IMR-90 (cell line): ENCODE measurements at regions not wholly inside any gene's neighbourhood (a gene's known extent, or its start where the extent isn't known, plus 50 kb on each side); places are given as distances from the start of the nearest gene placed in this dataset.

Experiments used
- ATAC-seq: fragments of 200-7000 bp; cut with Tn5 transposase; 2 replicates; pipeline ENCODE4 v1.9.1; 2020; ENCODE audit warnings: low read depth, mild to moderate bottlenecking, moderate library complexity
- BruUV-seq: library from RNA; stranded (reverse); fragments of 400-500 nt; replicated peaks from 2 replicates; lab custom pipeline; 2021; lab: Mats Ljungman, UMichigan
- CTCF ChIA-PET: fragments of 300-600 bp; formaldehyde crosslinking; extraction: SDS; loops from one replicate; lab custom pipeline; 2021; ENCODE audit warnings: antibody characterized with exemption; lab: Yijun Ruan, JAX
- POLR2A ChIA-PET: fragments of 300-600 bp; sonication (Branson Sonifier 250); formaldehyde crosslinking; loops from one replicate; lab custom pipeline; 2022; ENCODE audit warnings: antibody characterized with exemption; ENCODE audit not compliant: unreplicated experiment; lab: Charles Lee
- DNase-seq: peaks from one replicate; pipeline ENCODE4 v3.0.0; 2013
- H2AFZ ChIP-seq: replicated peaks from 2 replicates; pipeline ENCODE3; 2013; ENCODE audit warnings: low read length, mild to moderate bottlenecking; ENCODE audit not compliant: poor library complexity
- H2AK5ac ChIP-seq: 2 replicates; pipeline ENCODE4 v1.6.1; 2013; ENCODE audit warnings: low read depth, low read length, inconsistent platforms
- H2AK9ac ChIP-seq: replicated peaks from 2 replicates; pipeline ENCODE3; 2013; ENCODE audit warnings: mild to moderate bottlenecking, low read depth, low read length, moderate library complexity; ENCODE audit not compliant: poor library complexity
- H2BK120ac ChIP-seq: 2 replicates; pipeline ENCODE4 v1.6.1; 2013; ENCODE audit warnings: low read depth, low read length, inconsistent platforms
- H2BK15ac ChIP-seq: 3 replicates; pipeline ENCODE4 v1.6.1; 2013; ENCODE audit warnings: low read depth, low read length, inconsistent platforms
- H2BK20ac ChIP-seq: 2 replicates; pipeline ENCODE4 v1.6.1; 2013; ENCODE audit warnings: low read depth, mild to moderate bottlenecking, inconsistent platforms, low read length, moderate library complexity
- H2BK5ac ChIP-seq: 2 replicates; pipeline ENCODE4 v1.6.1; 2013; ENCODE audit warnings: mild to moderate bottlenecking, low read depth, low read length, inconsistent platforms; ENCODE audit not compliant: poor library complexity, severe bottlenecking
- H3K14ac ChIP-seq: replicated peaks from 2 replicates; pipeline ENCODE4 v1.6.1; 2013; ENCODE audit warnings: low read depth, low read length, inconsistent platforms
- H3K18ac ChIP-seq: 2 replicates; pipeline ENCODE4 v1.6.1; 2013; ENCODE audit warnings: low read depth, low read length, control low read depth
- H3K23ac ChIP-seq: 2 replicates; pipeline ENCODE4 v1.6.1; 2013; ENCODE audit warnings: low read depth, low read length, inconsistent platforms
- H3K27ac ChIP-seq: 2 replicates; pipeline ENCODE4 v1.5.1; 2013; ENCODE audit warnings: mild to moderate bottlenecking, control low read depth, low read length; ENCODE audit not compliant: insufficient read depth
- H3K27me3 ChIP-seq: 2 replicates; pipeline ENCODE4 v1.6.1; 2013; ENCODE audit warnings: low read length; ENCODE audit not compliant: control insufficient read depth, insufficient read depth
- H3K36me3 ChIP-seq: 2 replicates; pipeline ENCODE4 v1.6.1; 2013; ENCODE audit warnings: low read length, mixed read lengths; ENCODE audit not compliant: control insufficient read depth, insufficient read depth
- H3K4ac ChIP-seq: 2 replicates; pipeline ENCODE4 v1.6.1; 2013; ENCODE audit warnings: low read depth, low read length, inconsistent platforms
- H3K4me1 ChIP-seq: 2 replicates; pipeline ENCODE4 v1.6.1; 2013; ENCODE audit warnings: low read length, mixed read lengths; ENCODE audit not compliant: control insufficient read depth, insufficient read depth
- H3K4me2 ChIP-seq: 2 replicates; pipeline ENCODE4 v1.6.1; 2013; ENCODE audit warnings: low read depth, mild to moderate bottlenecking, control low read depth, low read length, moderate library complexity
- H3K4me3 ChIP-seq: 2 replicates; pipeline ENCODE4 v1.5.1; 2013; ENCODE audit warnings: low read depth, mild to moderate bottlenecking, control low read depth, low read length, moderate library complexity; ENCODE audit not compliant: insufficient read depth
- H3K56ac ChIP-seq: 2 replicates; pipeline ENCODE4 v1.6.1; 2013; ENCODE audit warnings: low read length, inconsistent platforms; ENCODE audit not compliant: insufficient read depth; ENCODE audit errors: extremely low read depth
- H3K79me1 ChIP-seq, 2 experiments: 2 replicates each; pipeline ENCODE4 v1.6.1; 2013; ENCODE audit warnings: low read length in 2 of 2, inconsistent platforms in 1 of 2, low read depth in 1 of 2
- H3K9ac ChIP-seq: 2 replicates; pipeline ENCODE4 v1.6.1; 2013; ENCODE audit warnings: low read depth, low read length, control low read depth
- H3K9me1 ChIP-seq: 2 replicates; pipeline ENCODE4 v1.6.1; 2013; ENCODE audit warnings: low read length, inconsistent platforms; ENCODE audit not compliant: insufficient read depth
- H3K9me3 ChIP-seq: 2 replicates; pipeline ENCODE4 v1.6.1; 2013; ENCODE audit warnings: low read length; ENCODE audit not compliant: control insufficient read depth, insufficient read depth
- H4K20me1 ChIP-seq: 2 replicates; pipeline ENCODE4 v1.6.1; 2013; ENCODE audit warnings: low read length, inconsistent platforms; ENCODE audit not compliant: insufficient read depth
- H4K5ac ChIP-seq: 2 replicates; pipeline ENCODE4 v1.6.1; 2013; ENCODE audit warnings: mild to moderate bottlenecking, low read depth, low read length, control low read depth
- H4K8ac ChIP-seq, 2 experiments: 2 replicates each; pipeline ENCODE4 v1.6.1; 2013; ENCODE audit warnings: low read depth in 2 of 2, low read length in 2 of 2, control low read depth in 1 of 2, inconsistent platforms in 1 of 2
- H4K91ac ChIP-seq: 2 replicates; pipeline ENCODE4 v1.6.1; 2013; ENCODE audit warnings: low read depth, low read length, inconsistent platforms; ENCODE audit not compliant: insufficient read depth
- CHD1 ChIP-seq: IDR thresholded peaks from 2 replicates; pipeline ENCODE4 v1.6.1; 2012; ENCODE audit warnings: low read depth, low read length, improper control_type of control experiment
- FOS ChIP-seq: fragments of 150-350 bp; IDR thresholded peaks from 2 replicates; pipeline ENCODE4 v1.6.1; 2016; ENCODE audit warnings: low read depth, low read length
- MAFK ChIP-seq: IDR thresholded peaks from 2 replicates; pipeline ENCODE4 v1.6.1; 2012; ENCODE audit warnings: low read depth, low read length, improper control_type of control experiment
- MAZ ChIP-seq: IDR thresholded peaks from 2 replicates; pipeline ENCODE4 v1.6.1; 2012; ENCODE audit warnings: low read depth, mild to moderate bottlenecking, low read length, improper control_type of control experiment, moderate library complexity, borderline replicate concordance
- MXI1 ChIP-seq: IDR thresholded peaks from 2 replicates; pipeline ENCODE4 v1.6.1; 2012; ENCODE audit warnings: low read depth, mild to moderate bottlenecking, low read length, moderate library complexity, borderline replicate concordance
- POLR2A ChIP-seq: IDR thresholded peaks from 2 replicates; pipeline ENCODE4 v1.6.1; 2012; ENCODE audit warnings: mild to moderate bottlenecking, low read depth, low read length
- RAD21 ChIP-seq: IDR thresholded peaks from 2 replicates; pipeline ENCODE4 v1.6.1; 2012; ENCODE audit warnings: low read length, improper control_type of control experiment
- RCOR1 ChIP-seq: IDR thresholded peaks from 2 replicates; pipeline ENCODE4 v1.6.1; 2012; ENCODE audit warnings: mild to moderate bottlenecking, low read length, improper control_type of control experiment; ENCODE audit not compliant: insufficient replicate concordance
- SMC3 ChIP-seq: fragments of 150-350 bp; IDR thresholded peaks from 2 replicates; pipeline ENCODE4 v1.6.1; 2016; ENCODE audit warnings: low read depth, mild to moderate bottlenecking, antibody characterized with exemption, low read length, moderate library complexity
- WGBS, 2 experiments: methylation state at CpG; one replicate each; pipeline versions ENCODE4 v1.1.5 to v1.1.7; 2013; ENCODE audit warnings: missing lambda C conversion rate in 2 of 2; ENCODE audit not compliant: insufficient read length in 1 of 2; ENCODE audit errors: extremely low coverage in 2 of 2; 5-methylcytosine and 5-hydroxymethylcytosine counted together
- dilution Hi-C: fragments of 300-500 bp; cut with HindIII; formaldehyde crosslinking; loops from one replicate; pipeline ENCODE4 v1.14.3; 2018; ENCODE audit warnings: low sequenced_read_pairs; ENCODE audit not compliant: unreplicated experiment
- in situ Hi-C: fragments of 300-500 bp; cut with MboI; formaldehyde crosslinking; loops from 3 replicates; pipeline ENCODE4 v1.14.3; 2019; ENCODE audit warnings: low sequenced_read_pairs, inconsistent platforms, mixed read lengths
- intact Hi-C: fragments of 100-400 bp; cut with micrococcal nuclease; formaldehyde crosslinking; loops from 2 replicates; pipeline ENCODE4 v1.10.0; 2022
- TF ChIP-seq, protein P1 (sequence below): fragments of 150-350 bp; IDR thresholded peaks from 2 replicates; pipeline ENCODE4 v1.6.1; 2017; ENCODE audit warnings: mild to moderate bottlenecking, antibody characterized with exemption, low read length, low read depth
- TF ChIP-seq, protein P2 (sequence below): fragments of 150-350 bp; IDR thresholded peaks from 2 replicates; pipeline ENCODE4 v1.6.1; 2016; ENCODE audit warnings: low read depth, mild to moderate bottlenecking, low read length, moderate library complexity, borderline replicate concordance
- TF ChIP-seq, protein P3 (sequence below): conservative IDR thresholded peaks from 2 replicates; pipeline ENCODE4 v1.5.1; 2012; ENCODE audit warnings: mild to moderate bottlenecking, low read depth, low read length, improper control_type of control experiment

DNA sequence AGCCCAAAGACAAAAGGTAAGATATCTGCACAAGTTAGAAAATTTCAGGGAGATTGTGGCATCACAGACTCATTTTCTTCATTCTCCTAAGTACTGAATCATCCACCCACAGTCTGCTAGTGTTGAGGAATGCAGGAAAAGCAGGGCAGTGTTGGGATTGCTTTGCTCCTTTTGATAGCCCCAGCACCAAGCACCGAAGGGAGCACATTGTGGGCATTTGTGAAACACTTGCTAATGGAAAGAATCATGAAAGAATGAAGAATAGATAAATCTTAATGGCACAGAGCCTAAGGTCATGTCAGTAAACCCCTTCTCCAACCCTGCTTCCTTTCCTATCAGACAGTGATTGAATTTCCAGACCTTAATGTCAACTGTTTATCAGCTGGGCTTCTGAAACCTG is 103.1 kb upstream of the GPRIN3 start:
- BruUV-seq, result no TSS peak
- H3K79me1 ChIP-seq, result no peaks in the 10 kb centered on the region
- H3K4me2 ChIP-seq, result no peak overlapping the region
- no peaks in the 10 kb centered on the region; the same call in 1 of the 2 replicates for H3K27me3 ChIP-seq
- peak; percentile 79 for ATAC-seq
- H3K36me3 ChIP-seq, result no peaks in the 10 kb centered on the region
- TF ChIP-seq, protein P1, sequence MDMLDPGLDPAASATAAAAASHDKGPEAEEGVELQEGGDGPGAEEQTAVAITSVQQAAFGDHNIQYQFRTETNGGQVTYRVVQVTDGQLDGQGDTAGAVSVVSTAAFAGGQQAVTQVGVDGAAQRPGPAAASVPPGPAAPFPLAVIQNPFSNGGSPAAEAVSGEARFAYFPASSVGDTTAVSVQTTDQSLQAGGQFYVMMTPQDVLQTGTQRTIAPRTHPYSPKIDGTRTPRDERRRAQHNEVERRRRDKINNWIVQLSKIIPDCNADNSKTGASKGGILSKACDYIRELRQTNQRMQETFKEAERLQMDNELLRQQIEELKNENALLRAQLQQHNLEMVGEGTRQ, result no peak
- TF ChIP-seq, protein P2, sequence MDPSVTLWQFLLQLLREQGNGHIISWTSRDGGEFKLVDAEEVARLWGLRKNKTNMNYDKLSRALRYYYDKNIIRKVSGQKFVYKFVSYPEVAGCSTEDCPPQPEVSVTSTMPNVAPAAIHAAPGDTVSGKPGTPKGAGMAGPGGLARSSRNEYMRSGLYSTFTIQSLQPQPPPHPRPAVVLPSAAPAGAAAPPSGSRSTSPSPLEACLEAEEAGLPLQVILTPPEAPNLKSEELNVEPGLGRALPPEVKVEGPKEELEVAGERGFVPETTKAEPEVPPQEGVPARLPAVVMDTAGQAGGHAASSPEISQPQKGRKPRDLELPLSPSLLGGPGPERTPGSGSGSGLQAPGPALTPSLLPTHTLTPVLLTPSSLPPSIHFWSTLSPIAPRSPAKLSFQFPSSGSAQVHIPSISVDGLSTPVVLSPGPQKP, result no peak
- no peak for TF ChIP-seq SMC3
- TF ChIP-seq, protein P3, sequence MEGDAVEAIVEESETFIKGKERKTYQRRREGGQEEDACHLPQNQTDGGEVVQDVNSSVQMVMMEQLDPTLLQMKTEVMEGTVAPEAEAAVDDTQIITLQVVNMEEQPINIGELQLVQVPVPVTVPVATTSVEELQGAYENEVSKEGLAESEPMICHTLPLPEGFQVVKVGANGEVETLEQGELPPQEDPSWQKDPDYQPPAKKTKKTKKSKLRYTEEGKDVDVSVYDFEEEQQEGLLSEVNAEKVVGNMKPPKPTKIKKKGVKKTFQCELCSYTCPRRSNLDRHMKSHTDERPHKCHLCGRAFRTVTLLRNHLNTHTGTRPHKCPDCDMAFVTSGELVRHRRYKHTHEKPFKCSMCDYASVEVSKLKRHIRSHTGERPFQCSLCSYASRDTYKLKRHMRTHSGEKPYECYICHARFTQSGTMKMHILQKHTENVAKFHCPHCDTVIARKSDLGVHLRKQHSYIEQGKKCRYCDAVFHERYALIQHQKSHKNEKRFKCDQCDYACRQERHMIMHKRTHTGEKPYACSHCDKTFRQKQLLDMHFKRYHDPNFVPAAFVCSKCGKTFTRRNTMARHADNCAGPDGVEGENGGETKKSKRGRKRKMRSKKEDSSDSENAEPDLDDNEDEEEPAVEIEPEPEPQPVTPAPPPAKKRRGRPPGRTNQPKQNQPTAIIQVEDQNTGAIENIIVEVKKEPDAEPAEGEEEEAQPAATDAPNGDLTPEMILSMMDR, result no peak
- TF ChIP-seq FOS, result no peak
- TF ChIP-seq MAFK, result no peak
- TF ChIP-seq POLR2A, result no peak
- TF ChIP-seq CHD1, result no peak
- no peak for TF ChIP-seq RCOR1
- TF ChIP-seq MAZ, result no peak
- TF ChIP-seq MXI1, result no peak
- no peak for TF ChIP-seq RAD21
- H2BK15ac ChIP-seq, result no peak overlapping the region
- no peak overlapping the region for H3K23ac ChIP-seq
- no peak overlapping the region for H3K9ac ChIP-seq
- no peak overlapping the region for H2AK9ac ChIP-seq
- no peak overlapping the region for H3K27ac ChIP-seq
- no peak overlapping the region for H2BK120ac ChIP-seq
- H3K9me3 ChIP-seq, result no peaks in the 10 kb centered on the region
- no peaks in the 10 kb centered on the region for H4K20me1 ChIP-seq
- H3K14ac ChIP-seq, result no peak overlapping the region
- dilution Hi-C loops, result no loop called here
- CTCF ChIA-PET, result no interaction called here
- no peak overlapping the region for H2AK5ac ChIP-seq
- no peaks in the 10 kb centered on the region for H3K9me1 ChIP-seq
- no peak overlapping the region for H3K56ac ChIP-seq
- H3K4me3 ChIP-seq, result no peak overlapping the region
- no peak overlapping the region for H4K8ac ChIP-seq
- POLR2A ChIA-PET, result no interaction called here
- no peak overlapping the region for H3K4ac ChIP-seq
- no peaks in the 10 kb centered on the region for H3K4me1 ChIP-seq
- no peak overlapping the region for H4K5ac ChIP-seq
- no peak overlapping the region for H4K91ac ChIP-seq
- H3K18ac ChIP-seq, result no peak overlapping the region
- WGBS, 2 experiments, result no CpG with 5 or more reads among the region's 1 CpG
- no peak overlapping the region for H2BK20ac ChIP-seq
- no peak overlapping the region for H2AFZ ChIP-seq
- in situ Hi-C loops, result no loop called here
- DNase-seq, result peak; percentile 52
- intact Hi-C loops, result no loop called here
- H2BK5ac ChIP-seq, result no peak overlapping the region
